ENCODE measurements at regions not wholly inside any gene's neighbourhood (a gene's known extent, or its start where the extent isn't known, plus 50 kb on each side); places are given as distances from the start of the nearest gene placed in this dataset.

DNA sequence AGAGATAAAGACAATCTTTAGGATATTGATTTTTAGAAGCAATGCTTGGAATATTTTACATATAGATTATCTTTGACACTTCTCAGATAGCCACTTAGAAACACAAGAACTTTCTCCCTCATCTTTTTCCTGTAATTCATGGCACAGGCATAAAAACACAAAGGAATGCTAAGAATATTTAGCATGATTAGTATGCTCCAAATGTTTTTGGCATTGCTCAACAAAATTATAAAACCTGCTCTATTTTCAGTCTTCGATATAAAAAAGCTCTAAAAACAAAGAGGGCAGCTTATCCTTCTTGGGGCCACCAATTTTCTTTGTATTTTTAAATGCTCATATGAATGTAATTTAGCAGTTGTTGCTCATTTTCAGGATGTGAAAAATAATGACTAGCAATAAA, 90.8 kb downstream of the RAD51AP2 start:
- no peaks in the 10 kb centered on the region; the same call in 1 of the 2 replicates for H3K9me3 ChIP-seq (ENCODE audit: control insufficient read depth, insufficient read depth, low read depth, low read length)
- ChIA-PET CTCF (no interaction called here), POLR2A (no interaction called here)
- ATAC-seq (no peak), DNase-seq (ENCODE audit: low read depth, low spot score) (no peak)
- H3K27me3 ChIP-seq (ENCODE audit: control insufficient read depth, insufficient read depth, low read length): no peaks in the 10 kb centered on the region
- no peaks in the 10 kb centered on the region for H3K36me3 ChIP-seq (ENCODE audit: control insufficient read depth, insufficient read depth, low read length)
- in situ Hi-C loops (cut with HindIII; ENCODE audit: low pct_unique_long_range_greater_than_20kb, low sequenced_read_pairs): no loop called here
- intact Hi-C loops (cut with micrococcal nuclease; ENCODE audit: unreplicated experiment): no loop called here
- no TSS peak for BruUV-seq (replicated peaks)
- no peak overlapping the region for H3K4me3 ChIP-seq (ENCODE audit: low read depth in 2 of 2, low read length in 2 of 2)
- no peaks in the 10 kb centered on the region for H3K4me1 ChIP-seq (ENCODE audit: control insufficient read depth, insufficient read depth, low read length)
- TF ChIP-seq POLR2AphosphoS5 (IDR thresholded peaks at IDR 0.05; ENCODE audit: low read depth, low read length) (no peak), REST (IDR thresholded peaks at IDR 0.05; ENCODE audit: insufficient read depth in 1 of 2, low read depth in 2 of 2, low read length in 1 of 2) (no peak), TCF7L2 (IDR thresholded peaks at IDR 0.05; ENCODE audit: low read depth, low read length) (no peak), SIN3A (IDR thresholded peaks at IDR 0.05; ENCODE audit: borderline replicate concordance, insufficient read depth, low read depth, low read length) (no peak)
- TF ChIP-seq, protein P1, sequence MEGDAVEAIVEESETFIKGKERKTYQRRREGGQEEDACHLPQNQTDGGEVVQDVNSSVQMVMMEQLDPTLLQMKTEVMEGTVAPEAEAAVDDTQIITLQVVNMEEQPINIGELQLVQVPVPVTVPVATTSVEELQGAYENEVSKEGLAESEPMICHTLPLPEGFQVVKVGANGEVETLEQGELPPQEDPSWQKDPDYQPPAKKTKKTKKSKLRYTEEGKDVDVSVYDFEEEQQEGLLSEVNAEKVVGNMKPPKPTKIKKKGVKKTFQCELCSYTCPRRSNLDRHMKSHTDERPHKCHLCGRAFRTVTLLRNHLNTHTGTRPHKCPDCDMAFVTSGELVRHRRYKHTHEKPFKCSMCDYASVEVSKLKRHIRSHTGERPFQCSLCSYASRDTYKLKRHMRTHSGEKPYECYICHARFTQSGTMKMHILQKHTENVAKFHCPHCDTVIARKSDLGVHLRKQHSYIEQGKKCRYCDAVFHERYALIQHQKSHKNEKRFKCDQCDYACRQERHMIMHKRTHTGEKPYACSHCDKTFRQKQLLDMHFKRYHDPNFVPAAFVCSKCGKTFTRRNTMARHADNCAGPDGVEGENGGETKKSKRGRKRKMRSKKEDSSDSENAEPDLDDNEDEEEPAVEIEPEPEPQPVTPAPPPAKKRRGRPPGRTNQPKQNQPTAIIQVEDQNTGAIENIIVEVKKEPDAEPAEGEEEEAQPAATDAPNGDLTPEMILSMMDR (IDR thresholded peaks at IDR 0.05): no peak
- H3K27ac ChIP-seq (ENCODE audit: low read length): no peak overlapping the region

DNA sequence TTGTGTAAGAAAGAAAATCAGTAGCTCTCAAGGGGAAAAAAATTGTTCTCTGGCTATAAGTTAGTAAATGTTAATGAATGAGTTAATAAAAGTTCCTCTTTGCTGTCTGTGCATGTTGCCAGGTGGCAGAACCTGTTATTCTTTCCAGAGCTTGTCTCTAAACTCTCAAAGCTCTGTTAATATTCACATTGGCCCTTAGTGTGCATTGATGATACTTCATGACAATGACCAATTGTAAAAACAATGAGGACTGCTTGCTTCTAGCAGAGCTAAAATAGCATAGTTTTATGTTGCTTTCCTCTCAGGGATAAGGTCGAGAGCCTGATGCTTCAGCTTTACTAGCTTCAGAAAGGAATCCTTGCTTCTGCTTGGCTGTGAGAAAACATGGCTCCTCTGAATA, 91.5 kb downstream of the RAD51AP2 start:
- TF ChIP-seq TCF7L2 (IDR thresholded peaks at IDR 0.05; ENCODE audit: low read depth, low read length) (no peak), POLR2AphosphoS5 (IDR thresholded peaks at IDR 0.05; ENCODE audit: low read depth, low read length) (no peak), SIN3A (IDR thresholded peaks at IDR 0.05; ENCODE audit: borderline replicate concordance, insufficient read depth, low read depth, low read length) (no peak), REST (IDR thresholded peaks at IDR 0.05; ENCODE audit: insufficient read depth in 1 of 2, low read depth in 2 of 2, low read length in 1 of 2) (no peak)
- TF ChIP-seq, protein P1 (IDR thresholded peaks at IDR 0.05): no peak
- intact Hi-C loops (cut with micrococcal nuclease; ENCODE audit: unreplicated experiment) (no loop called here), in situ Hi-C loops (cut with HindIII; ENCODE audit: low pct_unique_long_range_greater_than_20kb, low sequenced_read_pairs) (no loop called here)
- CTCF ChIA-PET: no interaction called here
- BruUV-seq (replicated peaks): no TSS peak
- H3K4me3 ChIP-seq (ENCODE audit: low read depth in 2 of 2, low read length in 2 of 2): no peak overlapping the region
- no peak for ATAC-seq
- no peak for DNase-seq (ENCODE audit: low read depth, low spot score)
- H3K27me3 ChIP-seq (ENCODE audit: control insufficient read depth, insufficient read depth, low read length): no peaks in the 10 kb centered on the region
- no peak overlapping the region for H3K27ac ChIP-seq (ENCODE audit: low read length)
- no peaks in the 10 kb centered on the region; the same call in 1 of the 2 replicates for H3K9me3 ChIP-seq (ENCODE audit: control insufficient read depth, insufficient read depth, low read depth, low read length)
- no peaks in the 10 kb centered on the region for H3K36me3 ChIP-seq (ENCODE audit: control insufficient read depth, insufficient read depth, low read length)
- POLR2A ChIA-PET: no interaction called here
- H3K4me1 ChIP-seq (ENCODE audit: control insufficient read depth, insufficient read depth, low read length): no peaks in the 10 kb centered on the region

Data from Panc1 (cell line).